BLaER1 (cell line): ENCODE measurements at regions not wholly inside any gene's neighbourhood (a gene's known extent, or its start where the extent isn't known, plus 50 kb on each side); places are given as distances from the start of the nearest gene placed in this dataset.
A peak's percentile ranks its signal among the peaks of the same experiment; 100 is the strongest.

Source experiments
- H3K27ac ChIP-seq: shearing (Covaris generic); formaldehyde crosslinking; 2 replicates; pipeline ENCODE4 v1.8.1; 2022
- H3K27me3 ChIP-seq: shearing (Covaris generic); formaldehyde crosslinking; 2 replicates; pipeline ENCODE4 v1.8.1; 2022
- H3K36me3 ChIP-seq: shearing (Covaris generic); formaldehyde crosslinking; 2 replicates; pipeline ENCODE4 v1.8.1; 2022
- H3K4me1 ChIP-seq: shearing (Covaris generic); formaldehyde crosslinking; 2 replicates; pipeline ENCODE4 v1.8.1; 2022
- H3K4me2 ChIP-seq: shearing (Covaris generic); formaldehyde crosslinking; 2 replicates; pipeline ENCODE4 v1.8.1; 2022
- H3K4me3 ChIP-seq: shearing (Covaris generic); formaldehyde crosslinking; 2 replicates; pipeline ENCODE4 v1.8.1; 2022
- H3K9ac ChIP-seq: shearing (Covaris generic); formaldehyde crosslinking; 2 replicates; pipeline ENCODE4 v1.8.1; 2022
- H3K9me3 ChIP-seq: shearing (Covaris generic); formaldehyde crosslinking; 2 replicates; pipeline ENCODE4 v1.8.1; 2022
- H4K20me1 ChIP-seq: shearing (Covaris generic); formaldehyde crosslinking; 2 replicates; pipeline ENCODE4 v1.8.1; 2022
- Cebpa-rat ChIP-seq: shearing (Covaris generic); IDR thresholded peaks from 2 replicates; pipeline ENCODE4 v1.8.1; 2022

DNA sequence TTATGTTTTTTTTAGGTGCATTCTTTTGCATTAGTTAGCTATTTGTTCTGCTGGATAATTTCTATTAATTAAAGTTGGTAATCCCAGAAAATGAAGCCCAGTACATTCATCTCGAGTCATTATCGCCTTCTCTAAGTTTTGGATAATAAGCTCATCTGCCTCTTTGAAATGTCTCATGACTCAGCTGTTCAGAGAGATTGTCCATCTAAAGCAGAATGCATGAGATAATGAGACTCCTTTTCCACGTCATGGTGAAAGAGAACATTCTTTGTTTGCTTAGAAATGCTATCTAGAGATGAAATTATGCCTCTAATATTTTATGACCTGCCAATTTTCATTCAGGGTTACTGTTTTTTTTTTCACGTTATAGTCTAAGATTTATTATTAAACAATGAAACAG is 374.7 kb upstream of the GOLIM4 start:
- H3K27ac ChIP-seq: no peak overlapping the region
- H3K4me3 ChIP-seq: no peak overlapping the region
- no peaks in the 10 kb centered on the region for H4K20me1 ChIP-seq
- H3K4me2 ChIP-seq: no peak overlapping the region
- no peaks in the 10 kb centered on the region for H3K4me1 ChIP-seq
- H3K9ac ChIP-seq: no peak overlapping the region
- H3K9me3 ChIP-seq: no peaks in the 10 kb centered on the region
- H3K36me3 ChIP-seq: no peaks in the 10 kb centered on the region
- no peak for TF ChIP-seq Cebpa-rat
- H3K27me3 ChIP-seq: no peaks in the 10 kb centered on the region

DNA sequence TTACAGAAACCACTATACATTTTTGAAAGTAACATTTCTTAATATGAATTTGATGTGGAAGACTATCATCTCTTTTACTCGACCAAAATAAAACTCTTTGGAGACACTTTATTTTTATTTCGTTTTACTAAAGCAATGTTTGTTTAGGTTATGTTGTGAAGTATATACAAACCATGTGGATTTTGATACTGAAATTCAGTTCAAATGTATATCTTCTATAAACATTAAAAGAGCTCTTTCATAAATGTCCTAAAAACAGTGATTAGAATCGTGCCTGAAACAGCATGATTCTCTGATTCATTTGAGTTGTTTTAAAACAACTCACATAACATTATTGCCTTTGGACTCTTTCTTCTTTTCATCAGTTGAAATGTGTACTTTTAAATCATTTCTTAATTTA is 373.7 kb upstream of the GOLIM4 start:
- no peaks in the 10 kb centered on the region for H3K4me1 ChIP-seq
- H3K36me3 ChIP-seq: no peaks in the 10 kb centered on the region
- no peak for TF ChIP-seq Cebpa-rat
- no peaks in the 10 kb centered on the region for H4K20me1 ChIP-seq
- no peak overlapping the region for H3K9ac ChIP-seq
- no peak overlapping the region for H3K4me2 ChIP-seq
- no peaks in the 10 kb centered on the region for H3K9me3 ChIP-seq
- H3K27ac ChIP-seq: no peak overlapping the region
- H3K4me3 ChIP-seq: no peak overlapping the region
- no peaks in the 10 kb centered on the region for H3K27me3 ChIP-seq

DNA sequence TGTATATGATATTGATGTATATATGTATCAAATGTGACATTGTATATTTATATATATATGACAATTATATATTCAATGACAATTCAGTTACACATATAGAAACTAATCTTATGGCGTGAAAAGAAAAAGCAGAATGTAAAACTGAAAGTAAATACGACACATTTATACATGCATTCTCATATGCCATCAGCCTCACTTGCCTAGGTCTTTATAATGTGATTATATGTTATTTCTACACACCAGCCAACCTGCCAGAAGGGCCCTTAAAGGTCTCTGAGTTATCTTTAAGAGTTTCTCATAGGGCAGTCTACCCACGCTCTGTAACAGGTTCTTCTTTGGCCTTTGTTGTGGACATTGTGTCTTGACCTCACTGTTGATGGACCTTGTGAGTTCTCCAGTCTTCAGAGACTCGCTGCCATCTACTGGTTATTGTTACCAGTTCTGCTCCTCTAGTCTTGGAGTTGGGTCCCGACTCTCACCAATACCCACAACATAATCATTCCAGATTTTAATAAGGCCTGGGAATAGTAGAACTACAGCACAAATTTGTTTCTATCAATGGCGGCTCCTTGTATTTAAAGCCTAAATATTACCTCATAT is 371.5 kb upstream of the GOLIM4 start:
- Histone ChIP-seq H3K4me3 (no peak overlapping the region), H3K9ac (no peak overlapping the region), H3K27ac (no peak overlapping the region), H3K36me3 (no peaks in the 10 kb centered on the region), H3K9me3 (0 out of 2 replicates have a peak, but pooled peaks cover 5% of the 10 kb centered on the region), H3K4me1 (no peaks in the 10 kb centered on the region), H3K27me3 (no peaks in the 10 kb centered on the region), H3K4me2 (no peak overlapping the region), H4K20me1 (no peaks in the 10 kb centered on the region)
- TF ChIP-seq Cebpa-rat: no peak

DNA sequence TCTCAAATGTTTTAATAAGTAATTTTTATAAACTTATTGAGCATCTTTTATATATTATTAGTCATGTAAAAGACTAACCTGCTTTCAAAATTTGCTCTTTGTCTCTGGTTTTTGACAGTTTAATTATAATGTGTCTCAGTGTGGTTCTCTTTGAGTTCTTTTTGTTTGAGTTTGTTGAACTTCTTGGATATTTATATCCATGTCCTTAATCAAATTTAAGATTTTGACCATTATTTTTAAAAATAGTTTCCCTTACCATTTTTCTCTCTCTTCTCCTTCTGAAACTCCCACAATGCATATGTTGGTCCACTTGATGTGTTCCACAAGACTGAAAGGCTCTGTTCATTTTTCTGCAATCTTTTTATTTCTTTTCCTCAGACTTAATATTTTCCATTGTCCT is 366.1 kb upstream of the GOLIM4 start:
- Histone ChIP-seq H3K27ac (no peak overlapping the region), H3K9me3 (peaks cover 15% of the 10 kb centered on the region; the same call in 1 of the 2 replicates), H3K27me3 (no peaks in the 10 kb centered on the region), H3K9ac (no peak overlapping the region), H3K4me3 (no peak overlapping the region), H4K20me1 (no peaks in the 10 kb centered on the region), H3K36me3 (no peaks in the 10 kb centered on the region), H3K4me2 (no peak overlapping the region), H3K4me1 (peaks cover 14% of the 10 kb centered on the region)
- TF ChIP-seq Cebpa-rat: no peak

DNA sequence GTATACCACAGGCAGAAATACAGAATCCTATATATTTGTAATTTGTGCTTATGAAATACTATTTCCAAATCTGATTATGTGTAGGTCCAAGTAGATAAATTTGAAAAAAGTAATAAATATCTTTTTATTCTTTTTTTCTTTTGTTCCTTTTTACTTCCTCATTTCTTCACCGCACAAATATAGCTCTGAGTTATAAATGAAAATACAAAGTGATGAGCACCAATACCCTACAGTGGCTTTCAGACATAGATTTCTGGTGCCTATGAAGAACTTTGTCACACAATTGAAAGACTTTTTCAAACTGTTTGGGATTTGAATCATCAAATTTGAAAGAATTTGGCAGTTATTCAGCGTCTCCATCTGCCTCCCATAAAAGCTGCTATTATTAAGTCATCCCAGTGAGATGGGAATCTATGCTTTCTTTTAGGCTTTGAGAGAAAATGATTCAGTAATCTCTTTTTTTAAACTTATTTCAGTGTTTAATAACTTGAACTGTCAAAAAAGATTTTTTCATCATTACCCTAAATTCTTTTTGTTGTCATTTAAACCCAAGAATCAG is 363.6 kb upstream of the GOLIM4 start:
- no peak overlapping the region for H3K4me2 ChIP-seq
- TF ChIP-seq Cebpa-rat: no peak
- no peak overlapping the region for H3K4me3 ChIP-seq
- H3K4me1 ChIP-seq: peaks cover 23% of the 10 kb centered on the region
- no peaks in the 10 kb centered on the region for H3K36me3 ChIP-seq
- H3K27me3 ChIP-seq: no peaks in the 10 kb centered on the region
- no peak overlapping the region for H3K27ac ChIP-seq
- peaks cover 15% of the 10 kb centered on the region; the same call in 1 of the 2 replicates for H3K9me3 ChIP-seq
- no peaks in the 10 kb centered on the region for H4K20me1 ChIP-seq
- no peak overlapping the region for H3K9ac ChIP-seq

DNA sequence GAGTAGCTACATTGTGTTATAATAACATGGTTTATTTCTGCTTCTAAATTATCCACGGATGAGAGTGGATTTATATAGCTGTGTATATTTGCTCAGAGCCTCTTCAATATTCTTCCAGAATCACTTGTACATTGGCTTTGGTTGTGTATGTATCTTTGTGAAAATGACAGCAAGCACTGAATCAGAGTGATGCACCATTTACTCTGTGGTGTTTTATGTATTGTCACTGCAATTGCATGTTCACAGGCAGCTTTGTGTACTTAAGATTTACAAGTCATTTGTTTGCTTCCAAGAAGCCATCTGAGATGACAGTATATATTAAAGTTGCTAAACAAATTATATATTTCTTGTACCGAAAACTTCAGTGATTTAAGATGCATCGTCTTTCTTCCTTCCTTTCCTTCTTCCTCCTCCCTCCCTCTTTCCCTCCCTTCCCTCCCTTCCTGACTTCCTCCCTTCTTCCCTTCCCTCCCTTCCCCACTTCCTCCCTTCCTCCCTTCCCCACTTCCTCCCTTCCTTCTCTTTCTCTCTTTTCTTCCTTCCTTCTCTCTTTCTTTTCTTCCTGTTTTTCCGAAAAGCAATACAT is 362.3 kb upstream of the GOLIM4 start:
- no peak overlapping the region for H3K4me3 ChIP-seq
- no peak overlapping the region for H3K9ac ChIP-seq
- H4K20me1 ChIP-seq: no peaks in the 10 kb centered on the region
- H3K27ac ChIP-seq: no peak overlapping the region
- H3K27me3 ChIP-seq: no peaks in the 10 kb centered on the region
- peaks cover 15% of the 10 kb centered on the region; the same call in 1 of the 2 replicates for H3K9me3 ChIP-seq
- peaks cover 23% of the 10 kb centered on the region for H3K4me1 ChIP-seq
- no peak for TF ChIP-seq Cebpa-rat
- peak overlapping the region; percentile 43 for H3K4me2 ChIP-seq
- H3K36me3 ChIP-seq: no peaks in the 10 kb centered on the region

DNA sequence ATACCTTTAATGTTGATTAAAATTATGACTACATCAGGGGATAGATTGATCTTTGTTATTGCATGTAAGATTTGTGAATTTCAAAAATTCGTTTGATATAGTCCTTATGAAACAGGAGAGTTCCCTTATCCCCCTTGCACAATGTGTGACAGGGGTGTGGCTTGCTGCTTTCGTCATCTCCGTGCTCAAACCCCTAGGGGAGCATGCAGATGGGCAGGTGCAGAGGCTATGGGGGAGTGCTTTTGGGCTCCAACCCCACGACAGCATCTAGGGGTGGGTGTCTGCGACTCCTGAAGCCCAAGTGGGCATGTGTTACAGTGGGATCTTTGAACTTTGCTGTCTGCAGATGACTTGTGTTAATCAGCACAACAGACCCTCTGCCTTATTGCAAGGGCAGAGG is 360.1 kb upstream of the GOLIM4 start:
- H3K4me1 ChIP-seq: peaks cover 23% of the 10 kb centered on the region
- no peak overlapping the region for H3K9ac ChIP-seq
- H4K20me1 ChIP-seq: no peaks in the 10 kb centered on the region
- no peak overlapping the region for H3K4me2 ChIP-seq
- H3K36me3 ChIP-seq: no peaks in the 10 kb centered on the region
- TF ChIP-seq Cebpa-rat: no peak
- H3K9me3 ChIP-seq: no peaks in the 10 kb centered on the region
- H3K27me3 ChIP-seq: no peaks in the 10 kb centered on the region
- no peak overlapping the region for H3K4me3 ChIP-seq
- no peak overlapping the region for H3K27ac ChIP-seq

DNA sequence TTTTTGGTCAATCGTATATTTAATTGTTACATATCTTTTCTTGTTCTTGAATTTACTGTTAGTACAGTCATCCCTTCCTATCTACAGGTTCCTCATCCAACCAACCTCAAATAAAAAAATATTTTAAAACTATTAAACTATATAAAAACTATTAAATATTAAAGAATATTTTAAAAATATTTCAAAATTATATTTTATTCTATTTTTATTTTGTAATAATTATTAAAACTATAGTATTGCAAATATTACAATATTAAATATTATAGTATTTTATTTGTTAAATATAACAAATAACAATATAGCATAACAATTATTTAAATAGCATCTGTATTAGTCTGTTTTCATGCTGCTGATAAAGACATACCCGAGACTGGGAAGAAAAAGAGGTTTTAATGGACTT is 357.9 kb upstream of the GOLIM4 start:
- no peaks in the 10 kb centered on the region for H3K9me3 ChIP-seq
- TF ChIP-seq Cebpa-rat: no peak
- H3K27me3 ChIP-seq: no peaks in the 10 kb centered on the region

DNA sequence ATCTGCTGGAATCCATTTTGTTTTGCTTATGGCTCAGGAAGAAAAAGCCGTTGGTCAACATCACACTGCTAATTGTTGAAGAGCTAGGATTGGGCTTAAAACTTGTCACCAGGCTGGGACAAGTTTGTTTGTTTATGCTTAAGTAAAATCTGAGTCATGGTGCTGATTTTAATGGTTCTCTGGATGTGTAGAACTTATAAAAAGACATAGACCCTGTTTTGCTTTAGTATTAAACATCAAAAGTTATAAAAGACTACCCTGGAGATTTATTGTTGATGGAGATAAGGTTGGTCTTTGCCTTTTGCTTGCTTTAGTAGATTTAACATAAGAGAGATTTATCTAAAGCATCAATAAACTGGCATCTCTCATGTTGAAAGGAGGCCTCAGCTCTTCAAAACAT is 348.2 kb upstream of the GOLIM4 start:
- Histone ChIP-seq H4K20me1 (no peaks in the 10 kb centered on the region), H3K4me3 (no peak overlapping the region), H3K9me3 (no peaks in the 10 kb centered on the region), H3K27me3 (no peaks in the 10 kb centered on the region), H3K4me2 (no peak overlapping the region), H3K27ac (no peak overlapping the region), H3K9ac (no peak overlapping the region), H3K4me1 (no peaks in the 10 kb centered on the region), H3K36me3 (no peaks in the 10 kb centered on the region)
- TF ChIP-seq Cebpa-rat: no peak

More for the DNA sequence above, 357.9 kb upstream of the GOLIM4 start:
- no peak overlapping the region for H3K9ac ChIP-seq
- H3K36me3 ChIP-seq: no peaks in the 10 kb centered on the region
- no peak overlapping the region for H3K27ac ChIP-seq
- H4K20me1 ChIP-seq: no peaks in the 10 kb centered on the region
- H3K4me1 ChIP-seq: peaks cover 23% of the 10 kb centered on the region
- no peak overlapping the region for H3K4me2 ChIP-seq
- no peak overlapping the region for H3K4me3 ChIP-seq

DNA sequence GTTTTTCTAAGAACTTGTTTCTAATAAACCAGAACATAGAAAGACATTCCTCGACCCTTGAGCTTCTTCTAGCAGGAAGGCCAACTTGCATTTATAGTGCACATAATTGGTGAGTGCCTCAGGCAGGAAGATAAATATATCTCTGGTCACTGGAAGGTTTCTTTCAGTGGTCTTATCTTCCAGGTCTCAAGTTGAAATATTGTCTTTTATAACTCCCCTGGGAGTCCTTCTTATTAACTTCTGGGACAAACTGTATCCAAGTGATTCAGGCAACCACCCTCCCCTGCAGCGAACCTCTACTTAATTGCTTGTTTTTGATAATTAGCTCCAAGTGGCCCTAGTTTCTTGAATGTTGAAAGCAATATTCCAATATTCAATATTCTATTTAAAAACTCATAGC is 346.8 kb upstream of the GOLIM4 start:
- no peaks in the 10 kb centered on the region for H3K36me3 ChIP-seq
- H3K27ac ChIP-seq: no peak overlapping the region
- H3K4me3 ChIP-seq: no peak overlapping the region
- no peak for TF ChIP-seq Cebpa-rat
- no peak overlapping the region for H3K9ac ChIP-seq
- no peaks in the 10 kb centered on the region for H3K27me3 ChIP-seq
- no peaks in the 10 kb centered on the region for H3K4me1 ChIP-seq
- H3K9me3 ChIP-seq: no peaks in the 10 kb centered on the region
- H4K20me1 ChIP-seq: no peaks in the 10 kb centered on the region
- no peak overlapping the region for H3K4me2 ChIP-seq
